A673 (cell line): ENCODE measurements at regions not wholly inside any gene's neighbourhood (a gene's known extent, or its start where the extent isn't known, plus 50 kb on each side); places are given as distances from the start of the nearest gene placed in this dataset.

ENCODE experiments used
- EZH2 ChIP-seq: fragments of 200-600 bp; sonication (generic); IDR thresholded peaks from 2 replicates; pipeline ENCODE4 v1.6.1; 2017; ENCODE audit warnings: borderline replicate concordance, low read depth, mild to moderate bottlenecking, mixed read lengths, antibody characterized with exemption, low read length; ENCODE audit not compliant: poor library complexity, severe bottlenecking
- TF ChIP-seq, protein P1 (sequence below): fragments of 300-800, 200-600 bp; sonication (generic); conservative IDR thresholded peaks from 2 replicates; pipeline ENCODE4 v1.5.1; 2017; ENCODE audit warnings: low read depth, mild to moderate bottlenecking, antibody characterized with exemption, low read length, moderate library complexity, mixed read lengths

DNA sequence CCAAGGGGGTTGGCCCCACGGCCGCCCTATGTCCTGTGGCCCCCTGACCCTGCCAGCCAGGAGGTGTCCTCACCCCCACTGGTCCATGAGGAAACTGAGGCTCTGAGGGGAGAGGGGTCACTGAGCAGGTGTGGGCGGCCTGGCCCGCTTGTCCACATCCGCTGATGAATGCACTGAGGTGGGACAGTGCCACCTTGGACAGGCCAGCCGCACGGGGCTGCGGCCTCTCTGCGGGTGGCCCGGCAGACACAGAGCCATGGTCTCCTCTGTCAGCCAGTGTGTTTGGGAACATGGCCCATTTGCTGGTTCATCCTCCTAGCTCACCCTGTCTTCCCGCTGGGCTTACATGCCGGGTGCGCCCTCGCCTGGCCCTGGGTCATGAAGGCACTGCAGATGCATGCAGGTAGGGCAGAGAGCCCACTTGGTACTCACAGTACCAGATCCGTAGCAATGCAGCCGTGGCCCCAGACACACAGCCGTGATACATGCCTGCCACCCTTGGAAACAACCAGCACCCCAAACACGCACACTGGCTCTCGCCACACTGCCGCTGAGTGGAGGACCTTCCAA lies 93.9 kb downstream of the ENGASE start:
- TF ChIP-seq, protein P1, sequence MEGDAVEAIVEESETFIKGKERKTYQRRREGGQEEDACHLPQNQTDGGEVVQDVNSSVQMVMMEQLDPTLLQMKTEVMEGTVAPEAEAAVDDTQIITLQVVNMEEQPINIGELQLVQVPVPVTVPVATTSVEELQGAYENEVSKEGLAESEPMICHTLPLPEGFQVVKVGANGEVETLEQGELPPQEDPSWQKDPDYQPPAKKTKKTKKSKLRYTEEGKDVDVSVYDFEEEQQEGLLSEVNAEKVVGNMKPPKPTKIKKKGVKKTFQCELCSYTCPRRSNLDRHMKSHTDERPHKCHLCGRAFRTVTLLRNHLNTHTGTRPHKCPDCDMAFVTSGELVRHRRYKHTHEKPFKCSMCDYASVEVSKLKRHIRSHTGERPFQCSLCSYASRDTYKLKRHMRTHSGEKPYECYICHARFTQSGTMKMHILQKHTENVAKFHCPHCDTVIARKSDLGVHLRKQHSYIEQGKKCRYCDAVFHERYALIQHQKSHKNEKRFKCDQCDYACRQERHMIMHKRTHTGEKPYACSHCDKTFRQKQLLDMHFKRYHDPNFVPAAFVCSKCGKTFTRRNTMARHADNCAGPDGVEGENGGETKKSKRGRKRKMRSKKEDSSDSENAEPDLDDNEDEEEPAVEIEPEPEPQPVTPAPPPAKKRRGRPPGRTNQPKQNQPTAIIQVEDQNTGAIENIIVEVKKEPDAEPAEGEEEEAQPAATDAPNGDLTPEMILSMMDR = no peak
- no peak for TF ChIP-seq EZH2
